ENCODE measurements at regions not wholly inside any gene's neighbourhood (a gene's known extent, or its start where the extent isn't known, plus 50 kb on each side); places are given as distances from the start of the nearest gene placed in this dataset.
A peak's percentile ranks its signal among the peaks of the same experiment; 100 is the strongest.

DNA sequence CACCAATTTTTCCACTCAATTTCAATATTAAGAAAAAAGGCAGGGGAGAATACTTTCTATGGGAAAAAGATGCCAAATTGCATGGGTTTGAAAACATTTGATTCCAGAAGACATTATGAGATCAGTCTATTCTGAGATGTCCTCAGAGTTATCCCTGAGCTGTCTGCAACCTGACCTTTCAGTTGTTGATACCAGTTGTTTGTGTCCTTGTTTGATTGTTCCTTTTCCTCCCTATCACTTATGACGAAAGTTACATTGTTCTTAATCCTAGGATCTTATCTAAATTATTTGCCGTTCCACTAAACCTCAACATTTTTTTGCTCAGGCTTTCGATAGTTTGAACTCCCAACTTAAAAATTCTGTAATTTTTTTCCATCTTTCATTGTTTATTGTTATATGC lies 336.3 kb upstream of the NOVA1 start:
- DNase-seq: no peak

DNA sequence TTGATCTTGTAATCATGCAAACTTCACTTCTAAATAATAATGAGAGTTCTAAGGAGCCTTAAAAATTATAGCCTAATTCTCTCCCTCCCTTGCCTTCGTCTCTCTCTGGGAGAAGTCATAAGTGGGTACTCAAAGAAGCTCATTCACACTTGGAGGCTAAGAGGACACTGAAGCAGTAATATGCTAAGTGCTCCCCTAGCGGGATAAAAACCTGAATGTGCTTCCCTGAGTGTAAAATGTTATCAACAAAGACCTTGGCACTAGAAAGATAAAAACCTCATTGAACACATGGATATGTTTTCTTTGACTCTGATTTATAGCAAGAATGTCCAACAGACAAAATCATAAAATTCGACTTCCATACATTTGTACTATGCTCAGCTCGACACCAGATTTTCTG lies 337.9 kb upstream of the NOVA1 start:
- no peak for DNase-seq

DNA sequence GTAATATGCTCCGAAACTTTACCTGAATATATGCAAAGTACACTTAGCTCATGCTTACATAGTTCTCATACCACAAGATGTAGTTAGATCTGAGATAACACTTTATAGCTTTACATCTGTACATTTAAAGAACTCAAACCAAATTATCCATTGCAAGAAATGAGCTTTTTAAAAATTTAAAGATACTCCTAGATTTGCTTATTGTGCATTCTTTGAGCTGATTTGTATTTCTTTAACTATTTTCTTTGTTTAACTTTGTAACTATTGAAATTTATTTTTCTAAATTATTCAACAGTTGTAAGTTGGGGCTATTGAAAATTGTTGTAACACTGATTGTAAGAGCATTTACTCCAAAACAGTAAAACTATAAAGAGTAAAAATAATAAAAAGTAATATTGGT lies 340.2 kb upstream of the NOVA1 start:
- no peak for DNase-seq

DNA sequence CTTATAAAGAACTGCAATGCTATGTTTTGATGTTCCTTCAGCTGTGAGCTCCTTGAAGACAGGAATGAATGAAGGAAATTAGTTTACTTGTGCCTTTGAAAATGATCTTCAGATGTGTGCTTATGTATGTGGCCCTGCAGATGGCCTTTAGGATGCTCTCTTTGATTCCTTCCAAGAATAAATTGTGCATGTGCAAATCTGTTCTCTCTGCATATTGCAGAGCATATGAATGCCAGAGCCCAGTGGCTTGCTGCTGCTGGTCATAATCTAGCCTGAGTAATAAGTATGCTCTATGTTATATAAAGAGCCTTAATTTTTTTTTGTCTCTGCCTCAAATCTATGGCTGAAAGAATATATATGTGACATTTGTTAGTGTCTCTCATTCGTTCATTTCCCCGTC lies 341.9 kb upstream of the NOVA1 start:
- no peak for DNase-seq

DNA sequence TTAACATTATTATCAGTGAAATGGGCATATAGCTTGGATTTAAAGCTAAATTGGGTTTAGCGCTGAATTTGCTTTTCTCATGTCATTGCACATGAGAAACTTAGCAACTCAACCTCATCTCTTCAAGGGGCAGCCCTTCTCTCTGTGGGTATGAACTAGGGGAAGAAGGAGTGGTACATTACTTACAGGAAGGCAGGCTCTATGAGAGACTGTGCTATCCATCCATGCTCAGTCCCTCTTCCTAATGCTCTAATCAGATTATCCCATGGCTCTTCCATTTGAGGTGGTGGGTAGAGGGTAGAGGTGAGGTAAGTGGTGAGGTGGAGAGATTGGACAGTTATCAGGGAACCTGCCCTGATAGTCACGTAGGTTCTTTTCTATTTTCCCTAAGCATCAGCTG lies 343.7 kb upstream of the NOVA1 start:
- DNase-seq: no peak

DNA sequence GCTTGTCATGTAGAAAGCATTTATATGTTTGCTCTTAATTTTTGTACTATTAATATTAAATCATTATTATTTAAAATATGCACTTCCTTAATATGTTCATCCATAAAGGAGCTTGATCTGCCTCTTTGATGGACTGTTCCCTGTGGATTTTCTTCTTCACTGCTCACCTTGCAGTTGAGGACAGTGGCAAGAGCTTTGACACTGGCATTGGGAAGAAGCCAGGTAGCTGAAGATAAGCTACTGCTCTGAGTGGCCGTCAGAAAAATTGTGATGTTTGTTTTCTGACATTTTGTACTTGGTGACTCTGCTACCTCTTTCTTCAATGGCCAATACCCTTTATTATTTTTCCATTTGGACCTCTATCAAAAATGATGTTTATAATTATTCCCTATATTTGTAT lies 349.4 kb upstream of the NOVA1 start:
- no peak for DNase-seq

DNA sequence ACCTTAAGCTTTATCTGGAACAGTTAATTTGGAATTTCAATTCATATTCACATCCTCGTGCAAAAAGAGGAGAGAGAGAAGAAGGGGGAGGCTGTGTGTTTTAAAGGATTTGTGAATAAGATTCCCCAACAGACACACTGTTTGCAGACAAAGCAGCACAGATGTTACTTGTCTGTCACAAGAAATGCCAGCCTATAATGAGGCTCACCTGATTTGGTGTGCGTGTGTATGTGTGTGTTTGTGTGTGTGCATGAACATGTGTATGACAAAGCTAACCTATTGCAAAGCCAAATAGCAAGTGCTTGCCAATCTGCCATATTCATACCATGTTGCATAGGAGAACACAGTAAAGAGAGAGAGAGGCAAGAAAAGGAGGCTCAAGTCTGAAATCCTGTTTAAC lies 361.6 kb upstream of the NOVA1 start:
- no peak for DNase-seq

DNA sequence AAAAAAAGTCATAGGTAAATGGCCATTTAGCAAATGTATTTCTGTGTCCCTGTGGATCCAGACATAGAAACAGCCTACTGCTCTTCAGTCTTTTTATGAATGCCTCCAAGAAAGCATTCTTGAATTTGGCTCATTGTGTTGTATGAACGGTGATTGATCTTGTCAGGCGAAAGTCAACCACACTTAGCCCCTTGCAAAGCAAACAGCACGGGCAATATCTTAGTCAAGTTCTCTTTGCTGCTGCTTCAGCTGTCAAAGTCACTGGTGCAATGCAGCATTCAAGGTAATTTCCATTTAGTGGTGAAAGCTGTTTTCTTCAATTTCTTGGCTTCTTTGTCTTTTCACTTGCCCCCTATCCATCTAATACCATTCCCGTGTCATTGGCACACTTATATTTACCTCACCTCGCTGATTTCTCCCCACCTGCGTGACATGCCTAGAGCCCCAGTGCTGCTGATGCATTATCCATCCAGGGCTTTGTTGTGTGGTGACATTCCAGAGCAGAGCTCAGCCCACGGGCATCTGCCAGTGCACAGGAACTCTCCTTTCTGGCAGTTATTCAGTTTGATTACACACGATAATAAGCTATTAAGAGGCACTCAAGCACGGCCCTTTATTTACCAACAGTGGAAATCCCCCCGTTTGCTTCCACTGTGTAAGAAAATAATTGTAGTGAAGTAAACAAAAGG lies 362.3 kb upstream of the NOVA1 start:
- no peak for DNase-seq

DNA sequence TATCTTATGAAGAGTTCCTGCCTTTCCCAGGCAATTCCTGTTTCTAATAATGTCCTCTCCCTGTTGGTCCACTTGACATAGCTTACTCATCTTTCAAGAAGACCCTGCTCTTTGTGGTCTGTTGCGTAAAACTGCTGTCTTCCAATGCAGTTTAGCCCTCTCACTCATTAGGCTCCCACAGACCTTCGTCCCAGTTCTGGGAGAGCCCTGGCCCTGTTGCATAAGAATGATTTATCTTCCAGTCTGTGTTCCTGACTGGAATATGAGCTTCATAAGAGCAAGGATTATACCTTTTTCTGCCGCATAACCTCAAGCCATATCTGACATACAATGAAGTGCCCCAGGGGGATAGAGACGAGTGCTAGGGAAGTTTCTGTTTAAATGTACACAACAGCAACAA lies 365.9 kb upstream of the NOVA1 start:
- no peak for DNase-seq

DNA sequence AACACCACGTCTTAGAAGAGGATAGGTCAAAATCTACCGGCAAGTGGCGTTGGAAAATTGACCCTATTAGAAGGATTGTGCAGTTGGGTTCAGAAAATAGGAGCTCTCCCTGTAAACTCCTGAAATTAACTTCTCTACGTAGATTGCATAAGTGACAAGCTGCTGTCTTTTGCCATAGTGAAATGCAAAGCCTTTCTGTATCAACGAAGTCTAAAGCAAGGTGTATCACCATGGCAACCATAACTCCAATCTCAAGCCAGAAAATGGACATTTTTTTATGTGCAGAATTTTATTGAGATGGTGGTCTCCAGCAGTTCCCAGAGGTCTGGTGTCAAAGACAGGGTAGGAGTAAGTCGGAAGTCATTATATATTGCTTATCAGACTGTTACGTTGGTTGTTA lies 367.7 kb upstream of the NOVA1 start:
- DNase-seq: no peak

DNA sequence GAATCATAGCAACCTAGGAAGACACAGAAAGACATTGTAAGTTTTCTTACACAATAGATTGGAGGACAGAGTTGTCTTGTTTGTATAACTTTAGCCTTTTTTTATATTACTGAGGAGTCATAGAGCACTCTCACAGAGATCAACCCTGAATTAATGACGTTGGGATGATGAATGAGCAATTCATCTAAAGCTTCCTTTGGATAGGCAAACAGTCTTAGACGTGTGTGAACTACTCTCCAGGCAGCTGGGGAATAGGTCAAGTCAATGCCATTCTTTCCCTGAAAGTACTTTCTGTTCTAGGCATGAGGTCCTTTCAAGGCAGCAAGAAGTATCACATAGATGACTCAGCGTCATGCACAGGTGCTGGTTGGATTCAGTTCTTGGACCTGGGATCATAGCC lies 369.1 kb upstream of the NOVA1 start:
- DNase-seq: no peak

DNA sequence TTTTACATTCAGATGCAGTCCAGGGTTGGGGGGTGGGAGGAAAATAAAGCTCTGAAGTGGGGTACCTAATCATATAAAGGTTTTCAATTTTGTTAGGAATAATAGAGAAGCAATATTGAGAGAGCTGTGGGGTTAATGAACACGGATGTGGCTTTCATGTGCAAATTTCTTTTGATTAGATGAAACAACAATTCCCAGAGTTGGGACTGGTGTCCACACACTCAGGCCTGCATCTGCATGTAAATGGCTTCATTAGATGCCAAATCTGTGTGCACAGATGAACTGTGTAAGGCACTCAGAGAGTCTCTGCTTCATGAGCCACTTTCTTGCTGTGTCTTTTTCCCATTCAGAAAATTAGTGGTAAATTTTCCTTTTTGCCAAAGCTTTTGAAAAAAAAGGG lies 377.1 kb upstream of the NOVA1 start:
- no peak for DNase-seq

DNA sequence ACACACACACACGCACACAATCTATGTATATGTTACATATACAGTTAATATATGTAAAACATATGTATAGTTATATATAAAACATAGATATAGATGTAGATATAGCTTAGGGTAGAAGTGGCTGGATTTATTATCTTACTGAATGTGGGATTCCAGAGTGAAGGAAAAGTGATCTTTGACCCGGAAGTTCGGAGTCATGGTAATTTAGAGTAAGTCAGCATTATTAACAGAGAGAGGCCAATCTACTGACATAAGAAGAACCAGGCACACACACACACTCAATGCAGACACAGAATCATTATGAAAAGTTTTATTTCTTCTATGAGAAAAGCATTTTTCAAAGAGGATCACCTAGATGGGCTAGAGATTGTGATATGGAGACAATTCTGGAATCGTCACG lies 384.2 kb upstream of the NOVA1 start:
- DNase-seq: no peak

DNA sequence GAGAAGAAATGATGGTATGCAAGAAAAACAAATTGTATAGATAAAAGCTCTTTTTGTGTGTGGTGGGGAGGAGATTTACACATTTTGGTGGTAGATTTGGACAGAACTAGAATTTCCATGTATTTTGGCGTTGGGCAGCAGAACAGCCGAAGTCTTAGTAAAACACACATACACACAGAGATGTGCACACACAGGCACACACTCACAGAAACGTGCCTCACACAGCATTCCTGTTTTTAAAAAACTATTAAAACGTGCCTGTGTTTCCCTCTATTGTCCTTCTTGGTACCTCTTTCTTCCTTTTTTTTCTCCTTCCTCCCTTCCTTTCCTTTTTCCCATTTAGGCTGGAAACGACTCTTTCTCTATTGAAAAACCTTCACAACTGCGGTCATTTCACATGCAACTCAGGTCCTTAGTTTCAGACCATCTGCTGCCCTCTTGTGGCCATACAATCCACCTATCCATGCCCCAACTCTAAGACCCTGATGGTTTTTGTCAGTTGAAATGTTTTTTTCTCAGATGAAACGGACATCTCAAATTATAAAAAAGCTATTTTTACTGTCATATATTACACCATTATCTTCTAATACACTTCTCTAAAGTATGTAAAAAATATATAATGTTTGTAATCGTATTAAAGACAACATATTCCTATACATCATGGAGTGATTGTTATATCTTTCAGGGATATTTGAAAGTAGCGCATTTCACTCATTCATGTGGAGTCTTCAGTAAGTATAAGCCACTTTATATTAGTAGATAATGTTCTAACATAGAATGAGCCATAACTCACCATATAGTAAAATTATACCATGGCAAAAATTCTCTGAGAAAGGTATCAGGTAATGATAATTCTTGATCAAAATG lies 386.7 kb upstream of the NOVA1 start:
- DNase-seq: peak; percentile 80

DNA sequence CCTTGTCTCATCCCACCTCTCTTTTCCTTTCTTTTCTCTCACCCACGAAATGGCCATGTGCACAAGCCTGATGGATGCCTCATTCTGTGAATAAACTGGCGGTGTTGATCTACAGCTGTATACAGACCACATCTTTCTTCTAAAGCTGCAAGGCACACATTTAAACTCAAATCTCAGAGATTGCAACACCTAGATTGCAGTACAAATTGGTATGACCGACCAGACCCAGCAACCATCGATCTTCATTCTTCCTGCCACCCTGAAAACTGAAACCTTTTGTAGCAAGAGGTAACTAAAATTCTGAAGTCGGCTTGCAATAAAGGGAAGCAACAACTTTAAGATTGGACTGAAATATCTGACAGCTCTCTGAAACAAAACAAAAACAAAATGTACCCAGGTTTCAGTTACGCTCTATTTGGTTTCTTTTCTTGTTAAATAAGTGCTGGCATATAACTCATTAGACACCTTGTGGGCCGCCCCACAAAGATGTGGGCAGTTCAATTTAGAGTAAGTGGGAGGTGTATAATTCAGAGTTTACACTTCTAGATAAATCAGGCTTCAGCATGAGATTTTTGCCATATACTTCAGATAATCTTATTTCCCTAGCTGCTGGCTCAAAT lies 390.0 kb upstream of the NOVA1 start:
- no peak for DNase-seq

DNA sequence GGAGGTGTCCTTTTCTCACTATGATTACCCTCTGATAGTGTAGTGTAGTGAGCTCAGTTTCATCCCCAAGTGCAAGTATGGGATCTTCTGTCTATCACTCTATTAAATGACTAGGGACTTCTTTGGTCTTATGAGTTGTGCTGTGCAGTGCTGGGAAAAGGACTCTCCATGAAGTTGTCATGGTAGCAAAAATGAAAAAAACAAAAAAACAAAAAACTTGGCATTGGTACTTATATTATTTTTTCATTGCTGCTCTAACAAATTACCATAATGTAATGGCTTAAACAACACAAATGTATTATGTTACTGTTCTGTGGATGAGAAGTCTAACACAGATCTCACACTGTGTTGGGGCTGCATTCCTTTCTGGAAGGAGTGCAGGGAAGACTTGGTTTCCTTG lies 393.1 kb upstream of the NOVA1 start:
- DNase-seq: no peak

DNA sequence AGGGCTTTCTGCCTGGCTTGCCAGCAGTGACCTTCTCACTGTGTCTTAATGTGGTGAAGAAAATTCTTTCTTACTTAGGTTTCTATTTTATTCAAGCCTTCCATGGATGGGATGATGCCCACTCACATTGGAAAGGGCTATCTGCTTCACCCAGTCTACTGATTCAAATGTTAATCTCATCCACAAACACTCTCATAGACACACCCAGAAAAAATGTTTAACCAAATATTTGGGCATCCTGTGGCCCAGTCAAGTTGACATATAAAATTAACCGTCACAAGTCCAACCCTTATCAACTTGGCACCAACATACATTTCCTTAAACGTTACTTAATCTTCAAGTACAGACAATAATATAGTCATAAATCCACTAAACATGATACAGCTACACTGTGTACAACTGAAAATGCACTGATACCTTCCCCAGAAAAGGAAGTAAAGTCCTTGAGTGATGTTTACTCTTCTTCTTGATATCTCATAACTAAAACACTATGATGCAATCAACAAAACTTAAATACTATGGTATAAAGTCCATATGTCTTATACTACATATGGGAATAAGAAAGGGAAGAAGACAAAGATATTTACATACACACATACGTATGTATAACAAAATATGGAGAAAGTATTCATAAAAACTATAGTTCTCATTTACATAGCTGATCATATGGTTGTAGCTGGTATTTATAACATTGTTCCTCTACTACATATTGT lies 394.7 kb upstream of the NOVA1 start:
- DNase-seq: no peak

DNA sequence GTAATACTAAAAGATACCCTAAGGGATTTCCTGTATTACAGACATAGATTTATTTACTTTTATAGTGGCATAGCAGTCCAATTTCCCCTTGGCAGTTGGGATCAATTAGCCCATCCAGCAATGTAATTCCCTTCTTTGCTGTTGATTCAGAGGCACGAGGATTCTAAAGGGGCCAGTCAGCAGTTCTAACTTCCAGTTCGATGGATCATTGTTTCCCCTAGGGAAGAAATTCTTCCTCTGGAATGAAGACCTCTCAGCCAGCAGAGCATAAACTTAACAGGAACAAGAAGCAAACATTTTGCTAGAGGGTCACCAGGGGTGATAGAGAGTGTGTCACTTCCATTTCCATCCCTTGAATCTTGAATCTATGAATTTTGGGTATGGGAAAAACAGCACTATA lies 395.7 kb upstream of the NOVA1 start:
- no peak for DNase-seq

DNA sequence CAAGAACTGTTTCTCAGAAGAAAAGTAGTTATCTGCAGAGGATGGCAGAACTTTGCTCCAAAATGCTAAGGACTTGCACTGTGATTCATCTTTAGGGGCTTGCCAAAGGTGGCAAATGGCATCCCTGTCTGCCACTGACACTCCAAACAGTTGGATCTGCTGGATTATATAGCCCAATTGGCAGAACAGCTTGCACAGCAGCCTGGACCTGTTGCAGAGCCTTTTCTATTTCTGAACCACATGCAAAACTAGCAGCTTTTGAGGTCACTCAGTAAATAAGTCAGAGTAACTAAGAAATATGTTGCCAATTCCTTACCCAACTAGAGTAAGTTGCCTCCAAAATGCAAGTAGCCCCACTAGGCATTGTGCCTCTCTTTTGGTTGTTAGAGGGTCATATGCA lies 397.5 kb upstream of the NOVA1 start:
- DNase-seq: no peak

DNA sequence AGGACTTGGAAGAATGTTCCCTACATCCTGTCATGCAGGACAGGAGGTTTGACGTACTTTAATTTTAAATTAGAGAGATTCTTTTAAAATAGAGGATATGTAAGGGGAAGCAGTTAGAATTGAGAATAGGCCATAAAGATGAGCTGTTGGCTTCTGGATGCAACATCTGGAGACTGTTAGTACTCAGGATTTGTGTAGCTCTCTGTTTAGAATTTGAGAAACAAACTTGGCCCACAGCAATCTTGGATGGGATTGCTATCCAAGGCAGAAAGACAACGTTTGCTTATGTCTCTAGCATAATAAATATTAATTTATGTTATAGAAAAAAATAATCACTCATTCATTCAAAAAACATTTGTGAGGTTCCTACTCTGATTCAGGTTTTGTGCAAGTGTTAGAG lies 398.4 kb upstream of the NOVA1 start:
- DNase-seq: no peak

DNA sequence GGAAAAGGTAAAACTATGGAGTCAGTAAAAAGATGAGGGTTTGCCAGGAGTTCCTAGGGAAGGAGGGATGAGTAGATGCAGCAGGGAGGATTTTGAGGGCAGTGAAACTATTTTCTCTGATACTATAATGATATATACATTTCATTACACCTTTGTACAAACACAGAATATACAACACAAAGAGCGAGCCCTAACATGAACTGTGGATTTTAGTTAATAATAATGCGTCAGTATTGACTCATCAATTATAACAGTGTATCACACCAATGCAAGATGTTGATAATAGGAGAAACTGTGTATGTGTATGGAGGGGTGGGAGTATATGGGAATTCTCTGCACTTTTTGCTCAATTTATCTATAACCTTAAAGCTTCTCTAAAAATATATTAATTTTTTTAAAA lies 404.3 kb upstream of the NOVA1 start:
- no peak for DNase-seq

DNA sequence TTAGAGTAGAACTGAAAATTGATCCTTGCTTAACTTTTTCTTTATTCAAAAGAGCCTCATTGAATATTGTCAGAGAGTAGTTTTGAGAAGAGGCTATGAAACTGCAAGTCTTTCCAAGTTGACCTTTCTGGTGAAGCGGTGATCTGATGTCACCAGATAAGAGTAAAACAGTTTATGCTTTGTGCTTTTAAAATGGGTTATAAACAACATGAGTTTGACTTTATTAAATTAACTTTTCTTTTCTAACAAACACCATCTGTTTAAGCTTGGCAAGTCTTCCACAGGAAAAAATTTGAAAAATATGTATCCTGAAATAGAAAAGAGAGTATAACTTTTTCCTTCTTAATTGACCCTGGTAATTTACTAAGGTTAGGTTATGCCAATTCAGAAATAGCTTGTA lies 408.7 kb upstream of the NOVA1 start:
- no peak for DNase-seq

DNA sequence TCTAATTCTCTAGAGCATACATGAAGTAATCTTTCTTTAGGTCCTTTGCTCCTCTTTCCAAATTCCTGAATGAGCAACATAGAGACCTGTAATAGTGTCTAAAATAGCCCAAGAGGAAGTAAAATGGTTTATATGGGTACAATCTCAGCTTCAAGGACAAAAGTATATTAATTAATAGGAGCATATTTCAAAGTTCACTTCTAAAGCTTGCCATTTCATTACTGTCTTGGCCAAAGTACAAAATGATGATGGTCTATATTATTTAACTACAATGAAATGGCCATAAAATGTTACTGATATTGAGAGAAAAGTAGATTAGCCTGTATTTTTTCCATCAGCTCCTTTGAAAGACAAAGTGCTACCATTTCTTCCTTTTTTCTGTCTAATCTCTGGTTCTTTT lies 410.4 kb upstream of the NOVA1 start:
- no peak for DNase-seq

DNA sequence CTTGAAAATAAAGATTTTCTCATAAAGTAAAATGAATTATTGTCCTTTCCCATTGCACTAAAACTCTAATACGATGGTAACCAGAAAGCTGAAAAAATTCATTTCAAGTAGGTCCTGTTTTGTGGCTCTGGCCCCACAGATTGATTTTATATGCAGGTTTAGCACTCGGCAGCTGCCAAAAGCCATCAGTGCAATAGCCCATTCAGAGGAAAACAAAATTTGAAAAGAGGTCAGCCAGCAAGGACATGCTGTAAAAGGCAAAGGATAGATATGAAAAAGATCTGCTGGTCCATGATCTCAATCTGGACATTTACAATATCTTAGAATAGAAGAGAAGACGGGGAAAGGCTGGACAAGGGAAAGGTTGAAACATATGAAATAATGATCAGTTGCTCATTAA lies 414.8 kb upstream of the NOVA1 start:
- DNase-seq: no peak

Measured in hematopoietic multipotent progenitor cell treated with erythropoietin and hydrocortisone succinate and interleukin-3 and kit ligand, for 6 days (in vitro differentiated cells).